Muscle of leg (tissue), 3 donors: ENCODE measurements at regions not wholly inside any gene's neighbourhood (a gene's known extent, or its start where the extent isn't known, plus 50 kb on each side); places are given as distances from the start of the nearest gene placed in this dataset.
A peak's percentile ranks its signal among the peaks of the same experiment; 100 is the strongest.

Source experiments
- DNase-seq: peaks from one replicate; pipeline ENCODE4 v3.0.0; 2013
- H3K27ac ChIP-seq: one replicate; pipeline ENCODE4 v1.5.1; 2013; ENCODE audit warnings: mild to moderate bottlenecking, low read length, control low read depth
- H3K27me3 ChIP-seq: one replicate; pipeline ENCODE4 v1.6.1; 2013; ENCODE audit warnings: low read length; ENCODE audit not compliant: control insufficient read depth, insufficient read depth
- H3K36me3 ChIP-seq: one replicate; pipeline ENCODE4 v1.6.1; 2013; ENCODE audit warnings: low read length; ENCODE audit not compliant: control insufficient read depth, insufficient read depth
- H3K4me1 ChIP-seq: one replicate; pipeline ENCODE4 v1.6.1; 2013; ENCODE audit warnings: low read length; ENCODE audit not compliant: control insufficient read depth, insufficient read depth
- H3K4me3 ChIP-seq: one replicate; pipeline ENCODE4 v1.5.1; 2013; ENCODE audit warnings: low read length, control low read depth
- H3K9me3 ChIP-seq: replicated peaks from 2 replicates; pipeline ENCODE4 v1.6.1; 2013; ENCODE audit warnings: low read depth, low read length; ENCODE audit not compliant: control insufficient read depth
- WGBS: methylation state at CpG from one replicate; pipeline ENCODE4 v1.1.5; 2013; ENCODE audit warnings: missing lambda C conversion rate; ENCODE audit not compliant: insufficient coverage; 5-methylcytosine and 5-hydroxymethylcytosine counted together

- Histone ChIP-seq H3K27ac (no peak overlapping the region), H3K9me3 (no peaks in the 10 kb centered on the region), H3K27me3 (peaks cover 76% of the 10 kb centered on the region), H3K36me3 (no peaks in the 10 kb centered on the region), H3K4me1 (peaks cover 39% of the 10 kb centered on the region), H3K4me3 (no peak overlapping the region)
- no peak for DNase-seq
- 48% methylated on average over 9 of the region's 17 CpGs for WGBS
Observed at GRCh38 chr11:19349340-19350025, 108.7 kb upstream of the E2F8 start.

GRCh38 chr11:19347911-19348310, 107.2 kb upstream of the E2F8 start:
- Histone ChIP-seq H3K27me3 (peaks cover 83% of the 10 kb centered on the region), H3K9me3 (no peaks in the 10 kb centered on the region)
- WGBS: 56% methylated on average over 6 of the region's 7 CpGs

GRCh38 chr11:19345848-19346681, 105.3 kb upstream of the E2F8 start:
- no peak for DNase-seq
- 3% methylated on average over 35 of the region's 54 CpGs for WGBS
- Histone ChIP-seq H3K9me3 (no peaks in the 10 kb centered on the region), H3K4me1 (peaks cover 32% of the 10 kb centered on the region), H3K27ac (no peak overlapping the region), H3K36me3 (no peaks in the 10 kb centered on the region), H3K4me3 (peak overlapping the region; percentile 5), H3K27me3 (peaks cover 80% of the 10 kb centered on the region)

More at GRCh38 chr11:19347911-19348310, 107.2 kb upstream of the E2F8 start:
- no peak for DNase-seq
- H3K27ac ChIP-seq: no peak overlapping the region
- no peaks in the 10 kb centered on the region for H3K36me3 ChIP-seq
- H3K4me3 ChIP-seq: no peak overlapping the region
- H3K4me1 ChIP-seq: peaks cover 35% of the 10 kb centered on the region

DNA sequence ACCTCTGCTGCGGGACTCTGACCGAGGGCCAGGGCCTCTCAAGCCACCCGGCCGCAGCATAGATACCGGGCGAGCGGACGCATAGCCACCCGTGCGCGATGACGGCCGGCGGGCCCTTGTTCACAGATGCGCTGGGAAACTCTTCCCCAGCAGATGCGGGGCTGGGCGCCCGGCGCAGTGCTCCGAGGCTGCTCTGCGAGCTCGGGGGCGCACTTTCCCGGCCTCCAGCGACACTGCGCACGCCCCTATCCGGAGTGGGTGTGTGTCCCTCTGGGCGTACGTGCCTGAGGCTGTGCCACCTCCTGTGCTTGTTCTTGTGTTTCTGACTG, 104.7 kb upstream of the E2F8 start:
- no peak overlapping the region for H3K27ac ChIP-seq
- peaks cover 32% of the 10 kb centered on the region for H3K4me1 ChIP-seq
- WGBS: 0% methylated on average over 29 of the region's 30 CpGs
- H3K9me3 ChIP-seq: no peaks in the 10 kb centered on the region
- H3K36me3 ChIP-seq: no peaks in the 10 kb centered on the region
- H3K27me3 ChIP-seq: peaks cover 78% of the 10 kb centered on the region
- DNase-seq: no peak
- H3K4me3 ChIP-seq: peak overlapping the region; percentile 13

DNA sequence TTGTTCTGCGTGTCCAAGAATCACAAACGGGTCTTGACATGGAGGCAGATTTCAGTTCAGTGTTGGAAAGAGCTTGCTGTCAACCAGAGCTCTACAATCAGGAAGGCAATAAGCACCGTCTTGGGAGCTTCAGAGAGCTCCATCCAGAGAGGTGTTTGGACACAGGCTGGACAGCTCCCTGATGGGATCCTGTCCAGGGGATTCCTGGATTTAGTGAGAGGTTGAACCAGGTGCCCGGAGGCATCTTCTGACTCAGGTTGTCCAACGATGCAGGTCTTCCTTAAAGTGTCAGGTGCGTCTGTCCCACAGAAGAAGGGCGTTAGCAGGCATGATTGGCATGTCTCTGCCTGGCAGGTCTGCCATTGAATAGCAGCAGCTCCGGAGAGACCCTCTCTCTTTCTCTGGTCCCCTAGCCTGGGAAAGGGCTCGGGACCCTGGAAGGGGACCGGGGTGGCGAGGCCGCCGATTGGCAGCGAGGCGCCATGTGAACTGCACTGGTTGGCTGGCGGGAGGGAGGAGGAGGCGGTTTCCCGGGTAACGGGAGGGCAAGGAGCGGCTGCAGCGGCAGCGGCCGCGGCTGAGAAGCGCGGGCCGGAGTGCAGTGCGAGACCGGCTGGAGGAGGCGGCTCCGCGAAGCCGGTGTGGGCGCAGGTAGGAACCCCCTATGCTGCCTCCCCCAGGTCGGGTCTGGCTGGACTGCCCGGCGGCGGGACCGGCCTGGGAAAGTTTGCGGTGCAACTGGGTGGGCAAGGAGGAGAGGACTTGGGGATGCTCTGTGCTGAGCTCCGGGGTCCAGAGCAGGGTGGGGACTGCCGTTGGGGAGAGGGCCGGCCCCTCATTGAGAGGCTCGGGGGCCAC, 104.1 kb upstream of the E2F8 start:
- WGBS: 8% methylated on average over 41 of the region's 44 CpGs
- Histone ChIP-seq H3K9me3 (no peaks in the 10 kb centered on the region), H3K4me3 (peak overlapping the region; percentile 13), H3K27ac (no peak overlapping the region), H3K36me3 (no peaks in the 10 kb centered on the region), H3K4me1 (peaks cover 28% of the 10 kb centered on the region), H3K27me3 (peaks cover 72% of the 10 kb centered on the region)
- peak; percentile 34 for DNase-seq

- Histone ChIP-seq H3K36me3 (no peaks in the 10 kb centered on the region), H3K4me1 (peaks cover 19% of the 10 kb centered on the region), H3K27me3 (peaks cover 62% of the 10 kb centered on the region), H3K4me3 (no peak overlapping the region), H3K9me3 (no peaks in the 10 kb centered on the region), H3K27ac (no peak overlapping the region)
- no CpG with 5 or more reads among the region's 1 CpG for WGBS
- no peak for DNase-seq
Observed at GRCh38 chr11:19342036-19342435, 101.3 kb upstream of the E2F8 start.

- no peak overlapping the region for H3K27ac ChIP-seq
- H3K4me3 ChIP-seq: no peak overlapping the region
- no peak for DNase-seq
- H3K4me1 ChIP-seq: no peaks in the 10 kb centered on the region
- H3K36me3 ChIP-seq: no peaks in the 10 kb centered on the region
- WGBS: 67% methylated on average over 2 of the region's 3 CpGs
- peaks cover 39% of the 10 kb centered on the region for H3K27me3 ChIP-seq
- H3K9me3 ChIP-seq: no peaks in the 10 kb centered on the region
Observed at GRCh38 chr11:19338375-19338774, 97.6 kb upstream of the E2F8 start.

- DNase-seq: no peak
- 78% methylated on average over 2 of the region's 3 CpGs for WGBS
- H3K9me3 ChIP-seq: no peaks in the 10 kb centered on the region
- no peak overlapping the region for H3K27ac ChIP-seq
- H3K27me3 ChIP-seq: peaks cover 37% of the 10 kb centered on the region
- H3K36me3 ChIP-seq: no peaks in the 10 kb centered on the region
- H3K4me1 ChIP-seq: no peaks in the 10 kb centered on the region
- no peak overlapping the region for H3K4me3 ChIP-seq
Observed at GRCh38 chr11:19337779-19338178, 97.0 kb upstream of the E2F8 start.

DNA sequence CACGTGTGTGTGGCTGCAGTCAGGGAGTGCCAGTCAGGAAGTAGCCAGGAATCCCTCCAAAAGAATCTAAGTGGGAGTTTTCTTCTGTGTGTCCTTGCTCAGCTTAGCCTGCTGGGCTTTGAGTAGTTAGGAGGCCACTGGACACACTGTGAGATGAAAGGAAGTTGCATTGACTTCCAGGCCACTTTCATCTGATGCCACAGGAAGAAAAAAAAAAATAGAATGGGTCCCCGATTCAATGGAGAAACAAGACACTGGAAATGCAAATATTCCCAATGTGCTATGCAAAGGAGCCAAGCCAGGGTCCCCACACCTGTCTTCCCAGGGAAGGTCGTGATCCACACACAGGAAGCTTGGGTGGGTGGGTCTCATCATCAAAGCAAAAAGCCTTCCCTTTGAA, 95.6 kb upstream of the E2F8 start:
- Histone ChIP-seq H3K27me3 (peaks cover 35% of the 10 kb centered on the region), H3K4me3 (no peak overlapping the region), H3K27ac (no peak overlapping the region), H3K4me1 (no peaks in the 10 kb centered on the region), H3K36me3 (no peaks in the 10 kb centered on the region), H3K9me3 (no peaks in the 10 kb centered on the region)
- DNase-seq: no peak
- 50% methylated on average over 1 of the region's 3 CpGs for WGBS

GRCh38 chr11:19332476-19332875, 91.7 kb upstream of the E2F8 start:
- DNase-seq: no peak
- Histone ChIP-seq H3K9me3 (no peaks in the 10 kb centered on the region), H3K4me3 (no peak overlapping the region), H3K27me3 (peaks cover 29% of the 10 kb centered on the region), H3K4me1 (peaks cover 7% of the 10 kb centered on the region), H3K36me3 (no peaks in the 10 kb centered on the region), H3K27ac (no peak overlapping the region)
- 100% methylated on average over 1 of the region's 2 CpGs for WGBS
